ENCODE measurements at regions not wholly inside any gene's neighbourhood (a gene's known extent, or its start where the extent isn't known, plus 50 kb on each side); places are given as distances from the start of the nearest gene placed in this dataset.

GRCh38 chr7:114026486-114027089 lies 107.8 kb upstream of the PPP1R3A start:
- TF ChIP-seq CTCF (conservative IDR thresholded peaks at IDR 0.05 in 1 of 2, IDR thresholded peaks at IDR 0.05 in 1 of 2; ENCODE audit: low read depth in 1 of 2, low read length in 2 of 2) (peak; percentile 31 to 57), EZH2 (IDR thresholded peaks at IDR 0.05; ENCODE audit: low read length, missing control alignments) (no peak)
